PC-3 (cell line): ENCODE measurements at regions not wholly inside any gene's neighbourhood (a gene's known extent, or its start where the extent isn't known, plus 50 kb on each side); places are given as distances from the start of the nearest gene placed in this dataset.

ENCODE experiments used
- ATAC-seq: fragments of 200-7000 bp; cut with Tn5 transposase; 2 replicates; pipeline ENCODE4 v1.9.1; 2020; ENCODE audit warnings: mild to moderate bottlenecking, moderate library complexity
- BruUV-seq: library from RNA; stranded (reverse); fragments of 400-500 nt; replicated peaks from 2 replicates; lab custom pipeline; 2021; lab: Mats Ljungman, UMichigan
- CTCF ChIA-PET: fragments of 300-600 bp; sonication (Branson Sonifier 250); formaldehyde crosslinking; loops from one replicate; lab custom pipeline; 2022; ENCODE audit warnings: antibody characterized with exemption; lab: Charles Lee
- POLR2A ChIA-PET: fragments of 300-600 bp; sonication (Branson Sonifier 250); formaldehyde crosslinking; loops from one replicate; lab custom pipeline; 2022; ENCODE audit warnings: antibody characterized with exemption; ENCODE audit not compliant: unreplicated experiment; lab: Charles Lee
- DNase-seq: peaks from one replicate; pipeline ENCODE4 v3.0.0-alpha.2; 2015
- H2AFZ ChIP-seq: fragments of 300-600 bp; sonication (generic); 2 replicates; pipeline ENCODE4 v1.6.0; 2016; ENCODE audit warnings: antibody characterized with exemption, low read length
- H3F3A ChIP-seq: fragments of 300-600 bp; sonication (generic); one replicate; pipeline ENCODE4 v1.6.0; 2017; ENCODE audit warnings: antibody characterized with exemption, low read length, control low read depth, mild to moderate bottlenecking; ENCODE audit not compliant: unreplicated experiment
- H3K27ac ChIP-seq: fragments of 300-600 bp; sonication (generic); 2 replicates; pipeline ENCODE4 v1.5.1; 2016; ENCODE audit warnings: mild to moderate bottlenecking, low read length
- H3K27me3 ChIP-seq: fragments of 300-600 bp; sonication (generic); 2 replicates; pipeline ENCODE4 v1.6.1; 2016; ENCODE audit warnings: low read length, mixed read lengths
- H3K36me3 ChIP-seq: fragments of 300-600 bp; sonication (generic); 2 replicates; pipeline ENCODE4 v1.6.1; 2016; ENCODE audit warnings: low read depth, mixed run types, low read length, mixed read lengths
- H3K4me1 ChIP-seq: fragments of 300-600 bp; sonication (generic); 2 replicates; pipeline ENCODE4 v1.5.1; 2016; ENCODE audit warnings: low read length; ENCODE audit not compliant: insufficient read depth
- H3K4me2 ChIP-seq: fragments of 300-600 bp; sonication (generic); 2 replicates; pipeline ENCODE4 v1.6.0; 2016; ENCODE audit warnings: low read length
- H3K4me3 ChIP-seq: fragments of 300-600 bp; sonication (generic); 2 replicates; pipeline ENCODE4 v1.5.1; 2016; ENCODE audit warnings: mild to moderate bottlenecking, low read length, mixed read lengths
- H3K79me2 ChIP-seq: fragments of 300-600 bp; sonication (generic); 2 replicates; pipeline ENCODE4 v1.6.1; 2017; ENCODE audit warnings: low read length, mixed read lengths
- H3K9ac ChIP-seq: fragments of 300-600 bp; sonication (generic); 2 replicates; pipeline ENCODE4 v1.6.0; 2016; ENCODE audit warnings: mild to moderate bottlenecking, low read length
- H3K9me2 ChIP-seq: fragments of 300-600 bp; sonication (generic); replicated peaks from 2 replicates; pipeline ENCODE4 v1.6.1; 2016; ENCODE audit warnings: mixed run types, low read length, mixed read lengths
- H3K9me3 ChIP-seq: fragments of 300-600 bp; sonication (generic); 2 replicates; pipeline ENCODE4 v1.6.1; 2016; ENCODE audit warnings: low read length, mixed read lengths
- H4K20me1 ChIP-seq: fragments of 300-600 bp; sonication (generic); 2 replicates; pipeline ENCODE4 v1.6.1; 2016; ENCODE audit warnings: low read length, mixed read lengths
- CTCF ChIP-seq: fragments of 300-600 bp; sonication (generic); conservative IDR thresholded peaks from 2 replicates; pipeline ENCODE4 v1.5.1; 2017; ENCODE audit warnings: antibody characterized with exemption, low read depth, mild to moderate bottlenecking, low read length
- EZH2 ChIP-seq: fragments of 300-600 bp; sonication (generic); IDR thresholded peaks from one replicate; pipeline ENCODE4 v1.6.1; 2017; ENCODE audit warnings: antibody characterized with exemption, mild to moderate bottlenecking, low read length; ENCODE audit not compliant: unreplicated experiment
- EZH2phosphoT487 ChIP-seq: fragments of 300-600 bp; sonication (generic); IDR thresholded peaks from 2 replicates; pipeline ENCODE4 v1.6.1; 2018; ENCODE audit warnings: mild to moderate bottlenecking, antibody characterized with exemption, low read length, borderline replicate concordance
- intact Hi-C: fragments of 100-400 bp; cut with micrococcal nuclease; formaldehyde crosslinking; loops from 2 replicates; pipeline ENCODE4 v1.9.0; 2023

GRCh38 chr14:54085232-54085761 lies 128.7 kb upstream of the BMP4 start:
- no peak overlapping the region for H2AFZ ChIP-seq
- peaks cover under 1% of the 10 kb centered on the region; the same call in 1 of the 2 replicates for H3K9me3 ChIP-seq
- POLR2A ChIA-PET, result no interaction called here
- H3K4me1 ChIP-seq, result no peaks in the 10 kb centered on the region
- H3K79me2 ChIP-seq, result no peaks in the 10 kb centered on the region
- ATAC-seq, result no peak
- no peak for TF ChIP-seq EZH2
- no peak for TF ChIP-seq CTCF
- TF ChIP-seq EZH2phosphoT487, result no peak
- no peak overlapping the region for H3K27ac ChIP-seq
- H3K4me3 ChIP-seq, result no peak overlapping the region
- H3K9ac ChIP-seq, result no peak overlapping the region
- no peak for DNase-seq
- no TSS peak for BruUV-seq
- CTCF ChIA-PET, result interaction anchor here (0.6 to 1.0 kb wide), 3 partner anchors 90 to 244 kb away, joined by 3 to 8 read pairs (median 5); no protein-coding TSS in a partner anchor
- no peaks in the 10 kb centered on the region for H4K20me1 ChIP-seq
- H3K9me2 ChIP-seq, result no peaks in the 10 kb centered on the region; the same call in 1 of the 2 replicates
- H3K4me2 ChIP-seq, result no peak overlapping the region
- H3K36me3 ChIP-seq, result no peaks in the 10 kb centered on the region
- H3K27me3 ChIP-seq, result no peaks in the 10 kb centered on the region
- intact Hi-C loops, result loop anchor here (2.0 kb wide), 2 partner anchors 56 to 254 kb away; no protein-coding TSS in a partner anchor
- H3F3A ChIP-seq, result no peaks in the 10 kb centered on the region

GRCh38 chr14:54085841-54086240 lies 129.2 kb upstream of the BMP4 start:
- CTCF ChIA-PET, result interaction anchor here (1.0 kb wide), 2 partner anchors 89 to 243 kb away, joined by 3 to 8 read pairs; no protein-coding TSS in a partner anchor
- no peaks in the 10 kb centered on the region for H3K9me2 ChIP-seq
- TF ChIP-seq CTCF (no peak), EZH2phosphoT487 (no peak), EZH2 (no peak)
- H3K4me3 ChIP-seq, result no peak overlapping the region
- no TSS peak for BruUV-seq
- no peaks in the 10 kb centered on the region for H3F3A ChIP-seq
- no peak overlapping the region for H3K9ac ChIP-seq
- DNase-seq, result no peak
- POLR2A ChIA-PET, result no interaction called here
- no peak overlapping the region for H3K27ac ChIP-seq
- intact Hi-C loops, result loop anchor here (2.0 kb wide), 2 partner anchors 55 to 253 kb away; no protein-coding TSS in a partner anchor
- H3K36me3 ChIP-seq, result no peaks in the 10 kb centered on the region
- H3K9me3 ChIP-seq, result peaks cover 6% of the 10 kb centered on the region; the same call in 1 of the 2 replicates
- H3K27me3 ChIP-seq, result no peaks in the 10 kb centered on the region
- no peaks in the 10 kb centered on the region for H3K4me1 ChIP-seq
- no peaks in the 10 kb centered on the region for H4K20me1 ChIP-seq
- H3K4me2 ChIP-seq, result no peak overlapping the region
- no peak for ATAC-seq
- no peaks in the 10 kb centered on the region for H3K79me2 ChIP-seq
- no peak overlapping the region for H2AFZ ChIP-seq

GRCh38 chr14:54086767-54087166 lies 130.1 kb upstream of the BMP4 start:
- ChIA-PET POLR2A (no interaction called here), CTCF (interaction anchor here (0.7 kb wide), 1 partner anchor 32 kb away, joined by 3 read pairs; no protein-coding TSS in a partner anchor)
- Histone ChIP-seq H3K36me3 (peaks cover 6% of the 10 kb centered on the region; the same call in 1 of the 2 replicates), H3K79me2 (no peaks in the 10 kb centered on the region), H3K27me3 (no peaks in the 10 kb centered on the region), H3K4me1 (no peaks in the 10 kb centered on the region), H3K9me3 (peaks cover 14% of the 10 kb centered on the region), H3F3A (no peaks in the 10 kb centered on the region), H2AFZ (no peak overlapping the region), H3K4me2 (no peak overlapping the region), H4K20me1 (no peaks in the 10 kb centered on the region), H3K4me3 (no peak overlapping the region), H3K9ac (no peak overlapping the region), H3K9me2 (no peaks in the 10 kb centered on the region), H3K27ac (no peak overlapping the region)
- DNase-seq (no peak), ATAC-seq (no peak)
- BruUV-seq, result no TSS peak
- TF ChIP-seq EZH2, result no peak
- TF ChIP-seq EZH2phosphoT487, result no peak
- no peak for TF ChIP-seq CTCF
- intact Hi-C loops, result no loop called here
